GM12878 (cell line): ENCODE measurements at regions not wholly inside any gene's neighbourhood (a gene's known extent, or its start where the extent isn't known, plus 50 kb on each side); places are given as distances from the start of the nearest gene placed in this dataset.

ENCODE experiments used
- ATAC-seq: fragments of 200-7000 bp; cut with Tn5 transposase; 3 replicates; pipeline ENCODE4 v1.9.1; 2020; ENCODE audit warnings: mild to moderate bottlenecking, moderate library complexity
- BruUV-seq: library from RNA; stranded (reverse); fragments of 400-500 nt; replicated peaks from 2 replicates; lab custom pipeline; 2021; lab: Mats Ljungman, UMichigan
- CTCF ChIA-PET: fragments of 300-600 bp; sonication (Branson Sonifier 250); formaldehyde crosslinking; extraction: SDS; loops from one replicate; lab custom pipeline; 2021; ENCODE audit warnings: inconsistent platforms; lab: Yijun Ruan, JAX
- POLR2A ChIA-PET: fragments of 350-600 bp; formaldehyde crosslinking; extraction: SDS; loops from one replicate; lab custom pipeline; 2021; ENCODE audit warnings: inconsistent platforms; lab: Charles Lee
- RAD21 ChIA-PET: fragments of 300-600 bp; sonication (Branson Sonifier 250); formaldehyde crosslinking; loops from one replicate; lab custom pipeline; 2023; ENCODE audit warnings: antibody characterized with exemption; ENCODE audit not compliant: unreplicated experiment; lab: Charles Lee
- SMC1A ChIA-PET: fragments of 300-600 bp; sonication (Branson Sonifier 250); formaldehyde crosslinking; loops from one replicate; lab custom pipeline; 2023; ENCODE audit not compliant: unreplicated experiment, uncharacterized antibody; lab: Charles Lee
- DNase-seq: peaks from one replicate; pipeline ENCODE4 v3.0.0-alpha.2; 2011; ENCODE audit warnings: low read depth, low spot score
- FAIRE-seq: peaks from 3 replicates; lab custom pipeline; 2011; peaks lifted over from hg19 to GRCh38; lab: Jason Lieb, UNC
- H2AFZ ChIP-seq: 2 replicates; pipeline ENCODE4 v1.6.0; 2011; ENCODE audit warnings: low read depth, low read length, control low read depth; ENCODE audit not compliant: control insufficient read depth
- H3K27ac ChIP-seq: 2 replicates; pipeline ENCODE4 v1.5.1; 2011; ENCODE audit warnings: control low read depth; ENCODE audit not compliant: control insufficient read depth, insufficient read depth
- H3K27me3 ChIP-seq, 2 experiments: replicated peaks in 1 of 2; 2 replicates each; pipeline versions ENCODE4 v1.6.0 to v1.6.1; 2011; ENCODE audit warnings: low read length in 1 of 2; ENCODE audit not compliant: control insufficient read depth in 2 of 2, insufficient read depth in 2 of 2
- H3K36me3 ChIP-seq, 2 experiments: 2 replicates each; pipeline ENCODE4 v1.5.1; 2011; ENCODE audit warnings: low read length in 1 of 2; ENCODE audit not compliant: control insufficient read depth in 2 of 2, insufficient read depth in 2 of 2
- H3K4me1 ChIP-seq: 2 replicates; pipeline ENCODE4 v1.6.1; 2011; ENCODE audit warnings: mild to moderate bottlenecking, low read length, moderate library complexity, mixed read lengths; ENCODE audit not compliant: control insufficient read depth, insufficient read depth
- H3K4me2 ChIP-seq: 2 replicates; pipeline ENCODE4 v1.6.0; 2011; ENCODE audit warnings: control low read depth; ENCODE audit not compliant: control insufficient read depth, insufficient read depth
- H3K4me3 ChIP-seq: fragments of 200-600 bp; sonication (generic); 2 replicates; pipeline ENCODE4 v1.5.1; 2016
- H3K79me2 ChIP-seq: 2 replicates; pipeline ENCODE4 v1.6.0; 2011; ENCODE audit warnings: low read length; ENCODE audit not compliant: control insufficient read depth, insufficient read depth
- H3K9ac ChIP-seq: 2 replicates; pipeline ENCODE4 v1.8.0; 2011; ENCODE audit warnings: low read length, control low read depth, mixed read lengths; ENCODE audit not compliant: control insufficient read depth, insufficient read depth
- H3K9me3 ChIP-seq: replicated peaks from 3 replicates; pipeline ENCODE4 v1.5.1; 2011; ENCODE audit warnings: mild to moderate bottlenecking, low read length; ENCODE audit not compliant: control insufficient read depth, insufficient read depth
- H4K20me1 ChIP-seq: 2 replicates; pipeline ENCODE4 v1.6.0; 2011; ENCODE audit not compliant: control insufficient read depth, insufficient read depth
- IRF4 ChIP-seq: IDR thresholded peaks from 2 replicates; pipeline ENCODE4 v1.6.1; 2011; ENCODE audit warnings: low read depth, low read length
- MEF2B ChIP-seq: fragments of 450-650 bp; IDR thresholded peaks from 2 replicates; pipeline ENCODE4 v1.6.1; 2018; ENCODE audit warnings: mild to moderate bottlenecking, moderate library complexity; ENCODE audit not compliant: partially characterized antibody, poor library complexity, severe bottlenecking
- ZNF687 ChIP-seq: fragments of 450-650 bp; IDR thresholded peaks from 2 replicates; pipeline ENCODE4 v1.6.1; 2017; ENCODE audit warnings: mild to moderate bottlenecking, moderate library complexity
- WGBS: methylation state at CpG from one replicate; pipeline ENCODE4 v1.1.6; 2016; ENCODE audit warnings: low lambda C conversion rate; ENCODE audit not compliant: insufficient replicate concordance, insufficient coverage; ENCODE audit errors: missing lambda C conversion rate; 5-methylcytosine and 5-hydroxymethylcytosine counted together
- in situ Hi-C: fragments of 300-500 bp; cut with MboI; formaldehyde crosslinking; loops from 9 replicates; pipeline ENCODE4 v1.14.3; 2018; ENCODE audit warnings: mixed read lengths
- intact Hi-C: fragments of 100-400 bp; cut with micrococcal nuclease; formaldehyde crosslinking; loops from one replicate; pipeline ENCODE4 v1.14.2; 2022; ENCODE audit not compliant: unreplicated experiment

- TF ChIP-seq ZNF687: no peak
Observed at GRCh38 chr4:3672465-3672831, 93.7 kb upstream of the ADRA2C start (continued).

GRCh38 chr4:3671571-3672464, 94.4 kb upstream of the ADRA2C start:
- Histone ChIP-seq H3K27me3 (no peaks in the 10 kb centered on the region), H2AFZ (no peak overlapping the region), H3K36me3 (no peaks in the 10 kb centered on the region), H3K9me3 (peaks cover 2% of the 10 kb centered on the region; the same call in 1 of the 3 replicates), H3K4me3 (no peak overlapping the region), H4K20me1 (no peaks in the 10 kb centered on the region), H3K27ac (no peak overlapping the region), H3K9ac (no peak overlapping the region), H3K4me2 (no peak overlapping the region), H3K4me1 (no peaks in the 10 kb centered on the region), H3K79me2 (no peaks in the 10 kb centered on the region)
- WGBS: 48% methylated on average over 11 of the region's 12 CpGs
- no peak for ATAC-seq
- ChIA-PET RAD21 (no interaction called here), CTCF (no interaction called here), POLR2A (no interaction called here), SMC1A (no interaction called here)
- FAIRE-seq: no peak
- BruUV-seq: no TSS peak
- TF ChIP-seq MEF2B (no peak), IRF4 (no peak)
- in situ Hi-C loops: no loop called here
- DNase-seq: no peak
- intact Hi-C loops: no loop called here
